Gastrocnemius medialis (tissue), 4 donors: ENCODE measurements at regions not wholly inside any gene's neighbourhood (a gene's known extent, or its start where the extent isn't known, plus 50 kb on each side); places are given as distances from the start of the nearest gene placed in this dataset.

Source experiments
- CTCF ChIP-seq, 5 experiments: fragments of 450-650 bp in 3 of 5; fragments of 200-600 bp in 2 of 5; sonication (generic) in 2 of 5; IDR thresholded peaks in 4 of 5; conservative IDR thresholded peaks in 1 of 5; 1 replicate in 4 of 5; 2 replicates in 1 of 5; pipeline ENCODE4 v1.5.1; 2016 to 2019; ENCODE audit warnings: antibody characterized with exemption in 5 of 5, mild to moderate bottlenecking in 3 of 5, moderate library complexity in 3 of 5
- POLR2A ChIP-seq, 2 donors: fragments of 450-650 bp; IDR thresholded peaks; one replicate each; pipeline ENCODE4 v1.6.1; 2017; ENCODE audit warnings: antibody characterized with exemption in 2 of 2, mild to moderate bottlenecking in 2 of 2, moderate library complexity in 2 of 2

GRCh38 chr4:1458581-1458980 is 52.3 kb upstream of the NKX1-1 start:
- no peak for TF ChIP-seq CTCF (IDR thresholded peaks at IDR 0.05 in 4 of 5, conservative IDR thresholded peaks at IDR 0.05 in 1 of 5)
- no peak for TF ChIP-seq POLR2A (IDR thresholded peaks at IDR 0.05)
